Liver (tissue), 8 donors: ENCODE measurements at regions not wholly inside any gene's neighbourhood (a gene's known extent, or its start where the extent isn't known, plus 50 kb on each side); places are given as distances from the start of the nearest gene placed in this dataset.

Experiments used
- DNase-seq: peaks from one replicate; pipeline ENCODE4 v3.0.0-alpha.2; 2017; ENCODE audit warnings: low spot score
- H3K27ac ChIP-seq, 2 donors: one replicate each; pipeline ENCODE4 v1.7.0; 2013; ENCODE audit warnings: inconsistent platforms in 2 of 2, low read length in 2 of 2, control low read depth in 1 of 2, low read depth in 1 of 2, mild to moderate bottlenecking in 1 of 2
- H3K27me3 ChIP-seq, 4 donors: one replicate each; pipeline versions ENCODE4 v1.6.1 to v1.7.0; 2013; ENCODE audit warnings: low read length in 3 of 4, inconsistent platforms in 1 of 4, mild to moderate bottlenecking in 1 of 4, moderate library complexity in 1 of 4; ENCODE audit not compliant: control insufficient read depth in 4 of 4, insufficient read depth in 4 of 4
- H3K36me3 ChIP-seq, 4 donors: one replicate each; pipeline versions ENCODE4 v1.6.1 to v1.7.0; 2013; ENCODE audit warnings: low read length in 3 of 4, mild to moderate bottlenecking in 3 of 4, low read depth in 1 of 4, moderate library complexity in 1 of 4; ENCODE audit not compliant: control insufficient read depth in 4 of 4, insufficient read depth in 3 of 4
- H3K4me1 ChIP-seq, 4 donors: one replicate each; pipeline versions ENCODE4 v1.6.1 to v1.7.0; 2013; ENCODE audit warnings: low read length in 3 of 4, mild to moderate bottlenecking in 3 of 4, moderate library complexity in 1 of 4; ENCODE audit not compliant: control insufficient read depth in 4 of 4, insufficient read depth in 4 of 4
- H3K4me3 ChIP-seq, 3 donors: one replicate each; pipeline versions ENCODE4 v1.6.1 to v1.7.0; 2013; ENCODE audit warnings: low read length in 3 of 3, control low read depth in 1 of 3, low read depth in 1 of 3, mild to moderate bottlenecking in 1 of 3
- H3K9ac ChIP-seq, 2 donors: one replicate each; pipeline ENCODE4 v1.7.0; 2013; ENCODE audit warnings: low read length in 2 of 2, mild to moderate bottlenecking in 2 of 2, moderate library complexity in 2 of 2, control low read depth in 1 of 2, low read depth in 1 of 2
- H3K9me3 ChIP-seq, 4 donors: one replicate each; pipeline versions ENCODE4 v1.6.1 to v1.7.0; 2013; ENCODE audit warnings: low read length in 3 of 4; ENCODE audit not compliant: control insufficient read depth in 4 of 4
- CTCF ChIP-seq: fragments of 150-350 bp; IDR thresholded peaks from 2 replicates; pipeline ENCODE4 v1.5.1; 2017; ENCODE audit warnings: improper control_type of control experiment, low read depth, low read length; ENCODE audit not compliant: missing input control
- EGR1 ChIP-seq, 2 donors: IDR thresholded peaks; 2 replicates each; pipeline ENCODE4 v1.6.1; 2016 to 2018; ENCODE audit warnings: antibody characterized with exemption in 2 of 2, low read depth in 2 of 2
- FOXA1 ChIP-seq: IDR thresholded peaks from 2 replicates; pipeline ENCODE4 v1.6.1; 2016; ENCODE audit warnings: antibody characterized with exemption
- FOXA2 ChIP-seq: IDR thresholded peaks from 2 replicates; pipeline ENCODE4 v1.6.1; 2016; ENCODE audit warnings: antibody characterized with exemption
- JUND ChIP-seq, 2 donors: IDR thresholded peaks; 2 replicates each; pipeline ENCODE4 v1.6.1; 2016; ENCODE audit warnings: antibody characterized with exemption in 2 of 2
- NR2F2 ChIP-seq: IDR thresholded peaks from 2 replicates; pipeline ENCODE4 v1.6.1; 2016; ENCODE audit warnings: antibody characterized with exemption
- RXRA ChIP-seq, 2 donors: IDR thresholded peaks; 2 replicates each; pipeline ENCODE4 v1.6.1; 2017 to 2018; ENCODE audit warnings: antibody characterized with exemption in 2 of 2, mild to moderate bottlenecking in 1 of 2
- YY1 ChIP-seq: IDR thresholded peaks from 2 replicates; pipeline ENCODE4 v1.6.1; 2016; ENCODE audit warnings: antibody characterized with exemption, mild to moderate bottlenecking
- WGBS: extraction: QIAGEN DNeasy Blood & Tissue Kit; methylation state at CpG from one replicate; pipeline ENCODE4 v1.1.7; 2013; 5-methylcytosine and 5-hydroxymethylcytosine counted together
- TF ChIP-seq, protein P1 (sequence below): IDR thresholded peaks from 2 replicates; pipeline ENCODE4 v1.6.1; 2016; ENCODE audit warnings: antibody characterized with exemption
- TF ChIP-seq, protein P2 (sequence below): IDR thresholded peaks from 2 replicates; pipeline ENCODE4 v1.6.1; 2016; ENCODE audit warnings: antibody characterized with exemption
- donor health status: healthy.
- donor health status: healthy.
- donor health status: healthy.
- donor health status: healthy.
- donor health status: healthy.

DNA sequence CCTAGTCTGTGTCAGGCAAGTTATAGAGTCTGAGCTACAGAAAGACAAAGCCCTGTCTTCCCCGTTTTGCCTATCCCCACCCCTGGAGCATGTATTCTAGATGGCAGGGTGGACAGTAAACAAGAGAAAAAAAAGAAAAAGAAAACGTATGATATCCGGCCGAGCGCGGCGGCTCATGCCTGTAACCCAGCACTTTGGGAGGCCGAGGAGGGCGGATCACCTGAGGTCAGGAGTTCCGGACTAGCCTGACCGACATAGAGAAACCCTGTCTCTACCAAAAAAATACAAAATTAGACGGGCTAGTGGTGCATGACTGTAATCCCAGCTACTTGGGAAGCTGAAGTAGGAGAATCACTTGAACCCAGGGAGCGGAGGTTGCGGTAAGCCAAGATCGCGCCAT, 523.0 kb upstream of the CDH9 start:
- Histone ChIP-seq H3K9me3 (no peaks in the 10 kb centered on the region), H3K9ac (no peak overlapping the region), H3K4me3 (no peak overlapping the region), H3K27ac (no peak overlapping the region), H3K4me1 (no peaks in the 10 kb centered on the region), H3K36me3 (no peaks in the 10 kb centered on the region), H3K27me3 (no peaks in the 10 kb centered on the region)
- 89% methylated on average over 16 of the region's 16 CpGs for WGBS
- DNase-seq: no peak
- TF ChIP-seq, protein P1, sequence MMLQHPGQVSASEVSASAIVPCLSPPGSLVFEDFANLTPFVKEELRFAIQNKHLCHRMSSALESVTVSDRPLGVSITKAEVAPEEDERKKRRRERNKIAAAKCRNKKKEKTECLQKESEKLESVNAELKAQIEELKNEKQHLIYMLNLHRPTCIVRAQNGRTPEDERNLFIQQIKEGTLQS: no peak
- TF ChIP-seq JUND (IDR thresholded peaks at IDR 0.05): no peak

DNA sequence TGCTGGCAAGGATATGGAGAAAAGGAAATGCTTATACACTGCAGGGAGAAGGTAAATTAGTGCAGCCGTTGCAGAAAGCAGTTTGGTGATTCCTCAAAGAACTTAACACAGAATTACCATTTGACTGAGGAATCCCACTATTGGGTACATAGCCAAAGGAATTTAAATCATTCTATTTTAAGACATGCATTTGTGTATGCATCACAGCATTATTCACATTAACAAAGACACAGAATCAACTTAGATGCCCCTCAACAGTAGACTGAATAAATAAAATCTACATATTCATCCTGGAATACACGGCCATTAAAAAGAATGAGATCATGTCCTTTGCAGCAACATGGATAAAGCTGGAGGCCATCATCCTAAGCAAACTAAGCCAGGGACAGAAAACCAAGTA, 510.1 kb upstream of the CDH9 start:
- 52% methylated on average over 2 of the region's 2 CpGs for WGBS
- no peak for TF ChIP-seq YY1
- no peak for TF ChIP-seq FOXA2
- no peak for TF ChIP-seq EGR1 (IDR thresholded peaks at IDR 0.05; ENCODE audit: low read depth in 2 of 2)
- TF ChIP-seq NR2F2: no peak
- no peak for TF ChIP-seq RXRA (IDR thresholded peaks at IDR 0.05)

GRCh38 chr5:27535031-27535557, 496.7 kb upstream of the CDH9 start:
- Histone ChIP-seq H3K36me3 (no peaks in the 10 kb centered on the region), H3K9me3 (no peaks in the 10 kb centered on the region), H3K27ac (no peak overlapping the region), H3K9ac (no peak overlapping the region), H3K27me3 (no peaks in the 10 kb centered on the region), H3K4me1 (no peaks in the 10 kb centered on the region), H3K4me3 (no peak overlapping the region)
- TF ChIP-seq FOXA1: no peak
- TF ChIP-seq EGR1 (IDR thresholded peaks at IDR 0.05; ENCODE audit: low read depth in 2 of 2): no peak
- TF ChIP-seq, protein P1: no peak
- TF ChIP-seq CTCF: no peak
- TF ChIP-seq, protein P2, sequence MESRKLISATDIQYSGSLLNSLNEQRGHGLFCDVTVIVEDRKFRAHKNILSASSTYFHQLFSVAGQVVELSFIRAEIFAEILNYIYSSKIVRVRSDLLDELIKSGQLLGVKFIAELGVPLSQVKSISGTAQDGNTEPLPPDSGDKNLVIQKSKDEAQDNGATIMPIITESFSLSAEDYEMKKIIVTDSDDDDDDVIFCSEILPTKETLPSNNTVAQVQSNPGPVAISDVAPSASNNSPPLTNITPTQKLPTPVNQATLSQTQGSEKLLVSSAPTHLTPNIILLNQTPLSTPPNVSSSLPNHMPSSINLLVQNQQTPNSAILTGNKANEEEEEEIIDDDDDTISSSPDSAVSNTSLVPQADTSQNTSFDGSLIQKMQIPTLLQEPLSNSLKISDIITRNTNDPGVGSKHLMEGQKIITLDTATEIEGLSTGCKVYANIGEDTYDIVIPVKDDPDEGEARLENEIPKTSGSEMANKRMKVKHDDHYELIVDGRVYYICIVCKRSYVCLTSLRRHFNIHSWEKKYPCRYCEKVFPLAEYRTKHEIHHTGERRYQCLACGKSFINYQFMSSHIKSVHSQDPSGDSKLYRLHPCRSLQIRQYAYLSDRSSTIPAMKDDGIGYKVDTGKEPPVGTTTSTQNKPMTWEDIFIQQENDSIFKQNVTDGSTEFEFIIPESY: no peak
- no peak for DNase-seq

More for the DNA sequence above, 510.1 kb upstream of the CDH9 start:
- Histone ChIP-seq H3K36me3 (no peaks in the 10 kb centered on the region), H3K4me3 (no peak overlapping the region), H3K27ac (no peak overlapping the region), H3K4me1 (no peaks in the 10 kb centered on the region), H3K9ac (no peak overlapping the region), H3K27me3 (no peaks in the 10 kb centered on the region), H3K9me3 (no peaks in the 10 kb centered on the region)
- DNase-seq: no peak
